HT-29 (cell line): ENCODE measurements at regions not wholly inside any gene's neighbourhood (a gene's known extent, or its start where the extent isn't known, plus 50 kb on each side); places are given as distances from the start of the nearest gene placed in this dataset.

Source experiments
- DNase-seq: peaks from one replicate; pipeline ENCODE4 v3.0.0-alpha.2; 2015; ENCODE audit warnings: low spot score

GRCh38 chr20:24738981-24739633, 210.0 kb upstream of the CST7 start:
- DNase-seq: no peak

GRCh38 chr20:24739746-24740145, 209.3 kb upstream of the CST7 start:
- DNase-seq: no peak

- DNase-seq: no peak
Observed at GRCh38 chr20:24741493-24742072, 207.5 kb upstream of the CST7 start.

- DNase-seq: no peak
Observed at GRCh38 chr20:24742436-24742835, 206.6 kb upstream of the CST7 start.

- DNase-seq: no peak
Observed at GRCh38 chr20:24742989-24743388, 206.1 kb upstream of the CST7 start.

GRCh38 chr20:24743641-24744040, 205.4 kb upstream of the CST7 start:
- no peak for DNase-seq

GRCh38 chr20:24744747-24745146, 204.3 kb upstream of the CST7 start:
- no peak for DNase-seq

- no peak for DNase-seq
Observed at GRCh38 chr20:24745206-24745605, 203.9 kb upstream of the CST7 start.

GRCh38 chr20:24745617-24746350, 203.3 kb upstream of the CST7 start:
- no peak for DNase-seq

- no peak for DNase-seq
Observed at GRCh38 chr20:24746351-24746685, 202.8 kb upstream of the CST7 start.

- DNase-seq: no peak
Observed at GRCh38 chr20:24747010-24747712, 201.9 kb upstream of the CST7 start.

GRCh38 chr20:24747881-24748595, 201.0 kb upstream of the CST7 start:
- no peak for DNase-seq

- no peak for DNase-seq
Observed at GRCh38 chr20:24751551-24751950, 197.5 kb upstream of the CST7 start.

GRCh38 chr20:24752612-24753011, 196.5 kb upstream of the CST7 start:
- DNase-seq: no peak

- no peak for DNase-seq
Observed at GRCh38 chr20:24753130-24753529, 195.9 kb upstream of the CST7 start.

GRCh38 chr20:24754691-24755090, 194.4 kb upstream of the CST7 start:
- no peak for DNase-seq

GRCh38 chr20:24755411-24755922, 193.6 kb upstream of the CST7 start:
- DNase-seq: no peak

- no peak for DNase-seq
Observed at GRCh38 chr20:24756292-24757025, 192.6 kb upstream of the CST7 start.

GRCh38 chr20:24761220-24762065, 187.6 kb upstream of the CST7 start:
- no peak for DNase-seq

- DNase-seq: no peak
Observed at GRCh38 chr20:24762371-24762770, 186.7 kb upstream of the CST7 start.
